H1 (cell line): ENCODE measurements at regions not wholly inside any gene's neighbourhood (a gene's known extent, or its start where the extent isn't known, plus 50 kb on each side); places are given as distances from the start of the nearest gene placed in this dataset.

Experiments used
- CTCF ChIA-PET: fragments of 300-600 bp; sonication (Branson Sonifier 250); formaldehyde crosslinking; loops from one replicate; lab custom pipeline; 2021; ENCODE audit not compliant: partially characterized antibody; lab: Charles Lee
- POLR2A ChIA-PET: fragments of 300-600 bp; sonication (Branson Sonifier 250); formaldehyde crosslinking; loops from one replicate; lab custom pipeline; 2021; ENCODE audit warnings: inconsistent platforms; ENCODE audit not compliant: partially characterized antibody; lab: Charles Lee
- DNase-seq, 2 experiments: peaks; one replicate each; pipeline versions ENCODE4 v3.0.0 to v3.0.0-alpha.2; 2010 to 2022; ENCODE audit warnings: low spot score in 2 of 2, low read depth in 1 of 2, mixed read lengths in 1 of 2
- FAIRE-seq: peaks from 2 replicates; lab custom pipeline; 2011; peaks lifted over from hg19 to GRCh38; lab: Jason Lieb, UNC
- H2AFZ ChIP-seq: 2 replicates; pipeline ENCODE4 v1.8.1; 2012; ENCODE audit warnings: low read length, inconsistent platforms
- H2AK5ac ChIP-seq: 2 replicates; pipeline ENCODE4 v1.6.1; 2013; ENCODE audit warnings: low read depth, low read length
- H2BK120ac ChIP-seq: replicated peaks from 2 replicates; pipeline ENCODE3; 2013; ENCODE audit warnings: low read depth, low read length, inconsistent platforms
- H2BK12ac ChIP-seq: 2 replicates; pipeline ENCODE4 v1.6.1; 2013; ENCODE audit warnings: low read depth, low read length
- H2BK15ac ChIP-seq: 2 replicates; pipeline ENCODE4 v1.6.1; 2013; ENCODE audit warnings: low read length
- H2BK20ac ChIP-seq: 2 replicates; pipeline ENCODE4 v1.6.1; 2013; ENCODE audit warnings: low read length
- H2BK5ac ChIP-seq: 2 replicates; pipeline ENCODE4 v1.6.1; 2013; ENCODE audit warnings: low read depth, low read length
- H3K14ac ChIP-seq: 2 replicates; pipeline ENCODE4 v1.6.1; 2013; ENCODE audit warnings: inconsistent platforms; ENCODE audit not compliant: insufficient read length
- H3K18ac ChIP-seq: 2 replicates; pipeline ENCODE4 v1.6.1; 2013; ENCODE audit warnings: low read length; ENCODE audit errors: extremely low read depth
- H3K23ac ChIP-seq: 2 replicates; pipeline ENCODE4 v1.6.1; 2013; ENCODE audit warnings: inconsistent platforms; ENCODE audit not compliant: insufficient read length
- H3K23me2 ChIP-seq: 2 replicates; pipeline ENCODE4 v1.6.1; 2013; ENCODE audit warnings: low read depth, low read length
- H3K27ac ChIP-seq: 2 replicates; pipeline ENCODE4 v1.6.1; 2011; ENCODE audit warnings: low read depth, low read length, inconsistent platforms
- H3K27me3 ChIP-seq, 4 experiments: replicated peaks in 1 of 4; 1 replicate in 1 of 4; 2 replicates in 3 of 4; pipeline versions ENCODE4 v1.6.1 to v1.8.1; 2011 to 2013; ENCODE audit warnings: low read length in 3 of 4, mild to moderate bottlenecking in 3 of 4, inconsistent platforms in 2 of 4, mixed read lengths in 2 of 4, moderate library complexity in 1 of 4; ENCODE audit not compliant: control insufficient read depth in 3 of 4, insufficient read depth in 3 of 4; ENCODE audit errors: extremely low read depth in 1 of 4
- H3K36me3 ChIP-seq, 4 experiments: 2 replicates each; pipeline versions ENCODE4 v1.6.1 to v1.8.1; 2011 to 2013; ENCODE audit warnings: mild to moderate bottlenecking in 4 of 4, low read length in 3 of 4, moderate library complexity in 2 of 4, control low read depth in 1 of 4, inconsistent platforms in 1 of 4; ENCODE audit not compliant: insufficient read depth in 4 of 4, control insufficient read depth in 2 of 4
- H3K4ac ChIP-seq: replicated peaks from 2 replicates; pipeline ENCODE3; 2013; ENCODE audit warnings: low read length, low read depth, mixed read lengths, inconsistent platforms; ENCODE audit not compliant: insufficient read length
- H3K4me1 ChIP-seq, 4 experiments: replicated peaks in 1 of 4; 1 replicate in 1 of 4; 2 replicates in 3 of 4; pipeline versions ENCODE4 v1.6.1 to v1.8.1; 2011 to 2013; ENCODE audit warnings: low read length in 3 of 4, inconsistent platforms in 2 of 4, mixed read lengths in 1 of 4; ENCODE audit not compliant: insufficient read depth in 4 of 4, control insufficient read depth in 3 of 4
- H3K4me2 ChIP-seq, 2 experiments: 2 replicates each; pipeline versions ENCODE4 v1.6.1 to v1.8.1; 2011 to 2013; ENCODE audit warnings: low read depth in 2 of 2, low read length in 2 of 2, control low read depth in 1 of 2, inconsistent platforms in 1 of 2, mild to moderate bottlenecking in 1 of 2; ENCODE audit not compliant: insufficient read depth in 1 of 2
- H3K4me3 ChIP-seq, 4 experiments: fragments of 200-600, 300-600 bp in 1 of 4; sonication (generic), shearing (Covaris generic), sonication (Bioruptor Twin) in 1 of 4; 2 replicates each; pipeline versions ENCODE4 v1.5.1 to v1.8.1; 2011 to 2016; ENCODE audit warnings: low read length in 4 of 4, low read depth in 3 of 4, control low read depth in 2 of 4, inconsistent platforms in 2 of 4, mild to moderate bottlenecking in 2 of 4, mixed read lengths in 1 of 4, moderate library complexity in 1 of 4; ENCODE audit not compliant: insufficient read depth in 2 of 4; ENCODE audit errors: extremely low read depth in 1 of 4
- H3K56ac ChIP-seq: replicated peaks from 2 replicates; pipeline ENCODE3; 2013; ENCODE audit warnings: low read depth, mild to moderate bottlenecking, mixed read lengths, low read length, inconsistent platforms; ENCODE audit not compliant: insufficient read length
- H3K79me1 ChIP-seq: 2 replicates; pipeline ENCODE4 v1.6.1; 2013; ENCODE audit warnings: low read depth, low read length, control low read depth
- H3K79me2 ChIP-seq, 2 experiments: 2 replicates each; pipeline versions ENCODE4 v1.6.1 to v1.8.1; 2012 to 2013; ENCODE audit warnings: low read length in 2 of 2, mild to moderate bottlenecking in 2 of 2, inconsistent platforms in 1 of 2; ENCODE audit not compliant: insufficient read depth in 2 of 2, control insufficient read depth in 1 of 2
- H3K9ac ChIP-seq, 4 experiments: replicated peaks in 1 of 4; 1 replicate in 1 of 4; 2 replicates in 3 of 4; pipeline versions ENCODE4 v1.6.1 to v1.8.1; 2011 to 2013; ENCODE audit warnings: low read depth in 3 of 4, low read length in 3 of 4, control low read depth in 2 of 4, mild to moderate bottlenecking in 2 of 4, moderate library complexity in 2 of 4, inconsistent platforms in 1 of 4; ENCODE audit errors: extremely low read depth in 1 of 4
- H3K9me3 ChIP-seq, 2 experiments: 2 replicates each; pipeline versions ENCODE4 v1.6.1 to v1.8.1; 2012 to 2013; ENCODE audit warnings: mild to moderate bottlenecking in 2 of 2, moderate library complexity in 2 of 2, control low read depth in 1 of 2, inconsistent platforms in 1 of 2, low read depth in 1 of 2, low read length in 1 of 2, mixed read lengths in 1 of 2; ENCODE audit not compliant: insufficient read depth in 2 of 2
- H4K20me1 ChIP-seq, 2 experiments: replicated peaks in 1 of 2; 2 replicates each; pipeline versions ENCODE3 to v1.8.1; 2011 to 2013; ENCODE audit warnings: inconsistent platforms in 2 of 2, low read length in 2 of 2, mild to moderate bottlenecking in 1 of 2; ENCODE audit not compliant: insufficient read depth in 2 of 2, control insufficient read depth in 1 of 2
- H4K5ac ChIP-seq: 2 replicates; pipeline ENCODE4 v1.6.1; 2013; ENCODE audit warnings: low read length, low read depth, mixed read lengths, inconsistent platforms; ENCODE audit not compliant: insufficient read length
- H4K8ac ChIP-seq: 2 replicates; pipeline ENCODE4 v1.8.0; 2013; ENCODE audit warnings: mild to moderate bottlenecking, moderate library complexity, low read length, inconsistent platforms; ENCODE audit not compliant: insufficient read depth; ENCODE audit errors: extremely low read depth
- H4K91ac ChIP-seq: replicated peaks from 2 replicates; pipeline ENCODE3; 2013; ENCODE audit warnings: low read length, mixed read lengths, inconsistent platforms; ENCODE audit not compliant: insufficient read length
- CBX8 ChIP-seq: fragments of 300-800, 300-1000 bp; sonication (generic); IDR thresholded peaks from 2 replicates; pipeline ENCODE4 v1.7.1; 2016; ENCODE audit warnings: low read depth, low read length, borderline replicate concordance
- EGR1 ChIP-seq: IDR thresholded peaks from 2 replicates; pipeline ENCODE4 v1.6.1; 2011; ENCODE audit warnings: low read depth, low read length, borderline replicate concordance
- KDM5A ChIP-seq: fragments of 200-600 bp; IDR thresholded peaks from 2 replicates; pipeline ENCODE4 v1.7.1; 2012; ENCODE audit warnings: mild to moderate bottlenecking, low read length, inconsistent platforms, mixed read lengths
- MAFK ChIP-seq: IDR thresholded peaks from 2 replicates; pipeline ENCODE4 v1.6.1; 2012; ENCODE audit warnings: low read depth, mild to moderate bottlenecking, improper control_type of control experiment, low read length
- MAX ChIP-seq: IDR thresholded peaks from 2 replicates; pipeline ENCODE4 v1.6.1; 2012; ENCODE audit warnings: inconsistent platforms
- WGBS, 2 experiments: shearing (Covaris generic) in 1 of 2; methylation state at CpG; one replicate each; pipeline versions ENCODE4 v1.1.6 to v1.1.7; 2013 to 2015; ENCODE audit warnings: low lambda C conversion rate in 2 of 2, mixed read lengths in 2 of 2, inconsistent platforms in 1 of 2, low coverage in 1 of 2, missing lambda C conversion rate in 1 of 2; ENCODE audit not compliant: insufficient replicate concordance in 2 of 2, insufficient coverage in 1 of 2, insufficient read length in 1 of 2; ENCODE audit errors: extremely low coverage in 1 of 2, missing lambda C conversion rate in 1 of 2; 5-methylcytosine and 5-hydroxymethylcytosine counted together

GRCh38 chr11:15773476-15774387, 582.6 kb downstream of the SOX6 start:
- no peaks in the 10 kb centered on the region for H3K9me3 ChIP-seq
- H4K8ac ChIP-seq = no peak overlapping the region
- CTCF ChIA-PET = interaction anchor here (0.9 to 6.2 kb wide), 15 partner anchors 8 to 447 kb away, joined by 3 to 33 read pairs (median 5); no protein-coding TSS in a partner anchor
- H2BK120ac ChIP-seq = no peak overlapping the region
- no peak overlapping the region for H2BK20ac ChIP-seq
- H4K91ac ChIP-seq = no peak overlapping the region
- H3K4me3 ChIP-seq = no peak overlapping the region
- H3K4me1 ChIP-seq = no peaks in the 10 kb centered on the region
- TF ChIP-seq KDM5A (no peak), EGR1 (no peak), CBX8 (no peak), MAFK (no peak), MAX (no peak)
- no peaks in the 10 kb centered on the region for H3K23me2 ChIP-seq
- no peak overlapping the region for H3K27ac ChIP-seq
- H2BK12ac ChIP-seq = no peak overlapping the region
- H2AFZ ChIP-seq = no peak overlapping the region
- no peaks in the 10 kb centered on the region for H4K20me1 ChIP-seq
- no peaks in the 10 kb centered on the region for H3K79me2 ChIP-seq
- DNase-seq (no peak), FAIRE-seq (no peak)
- H3K14ac ChIP-seq = no peak overlapping the region
- WGBS, 2 experiments = 91% methylated on average over 13 of the region's 13 CpGs; no CpG with 5 or more reads in 1 of the 2 experiments
- H2BK15ac ChIP-seq = no peak overlapping the region
- POLR2A ChIA-PET = no interaction called here
- no peak overlapping the region for H3K4me2 ChIP-seq
- no peak overlapping the region for H3K56ac ChIP-seq
- H3K4ac ChIP-seq = no peak overlapping the region
- H2AK5ac ChIP-seq = no peak overlapping the region
- H2BK5ac ChIP-seq = no peak overlapping the region
- no peaks in the 10 kb centered on the region for H3K79me1 ChIP-seq
- no peak overlapping the region for H3K18ac ChIP-seq
- H3K36me3 ChIP-seq = no peaks in the 10 kb centered on the region
- H3K23ac ChIP-seq = no peak overlapping the region
- H3K27me3 ChIP-seq = no peaks in the 10 kb centered on the region
- H4K5ac ChIP-seq = no peak overlapping the region
- no peak overlapping the region for H3K9ac ChIP-seq
